ENCODE measurements at regions not wholly inside any gene's neighbourhood (a gene's known extent, or its start where the extent isn't known, plus 50 kb on each side); places are given as distances from the start of the nearest gene placed in this dataset.
A peak's percentile ranks its signal among the peaks of the same experiment; 100 is the strongest.
"Not testable (repeated sequence)": the region's sequence is repeated elsewhere in the genome, so short reads cannot be mapped to it uniquely, and the experiment has no call there.

DNA sequence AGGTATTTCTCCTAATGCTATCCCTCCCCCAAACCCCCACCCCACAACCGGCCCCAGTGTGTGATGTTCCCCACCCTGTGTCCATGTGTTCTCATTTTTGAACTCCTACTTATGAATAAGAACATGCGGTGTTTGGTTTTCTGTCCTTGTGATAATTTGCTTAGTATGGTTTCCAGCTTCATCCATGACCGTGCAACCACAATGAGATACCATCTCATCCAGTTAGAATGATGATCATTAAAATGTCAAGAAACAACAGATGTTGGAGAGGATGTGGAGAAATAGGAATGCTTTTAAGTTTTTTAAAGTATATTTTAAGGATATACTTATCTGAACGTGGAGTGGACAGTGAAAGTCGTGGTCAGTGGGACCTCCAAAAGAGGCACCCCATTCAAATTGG lies 745.0 kb upstream of the AMELY start:
- peak; percentile 46 to 57 for DNase-seq (ENCODE audit: low read depth in 2 of 2)

DNA sequence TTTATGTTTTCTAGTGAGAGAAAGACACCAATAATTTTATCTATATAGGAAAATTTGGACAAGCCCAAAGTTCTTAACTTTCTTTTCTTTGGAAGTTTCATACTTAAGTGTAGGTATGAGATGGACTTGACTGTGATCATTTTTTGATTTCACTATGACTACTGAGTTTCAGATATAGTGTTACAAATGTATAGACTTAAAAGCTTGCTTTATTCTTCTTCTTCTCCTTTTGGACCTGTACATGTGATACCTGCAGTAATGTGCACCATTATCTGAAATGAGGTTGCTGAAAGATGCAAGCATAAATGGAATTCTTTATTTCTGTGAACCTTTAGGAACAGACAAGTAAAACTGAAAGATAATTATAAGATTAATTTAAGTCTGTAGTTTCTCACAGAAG lies 743.4 kb upstream of the AMELY start:
- no peak for DNase-seq (ENCODE audit: low read depth in 2 of 2)

DNA sequence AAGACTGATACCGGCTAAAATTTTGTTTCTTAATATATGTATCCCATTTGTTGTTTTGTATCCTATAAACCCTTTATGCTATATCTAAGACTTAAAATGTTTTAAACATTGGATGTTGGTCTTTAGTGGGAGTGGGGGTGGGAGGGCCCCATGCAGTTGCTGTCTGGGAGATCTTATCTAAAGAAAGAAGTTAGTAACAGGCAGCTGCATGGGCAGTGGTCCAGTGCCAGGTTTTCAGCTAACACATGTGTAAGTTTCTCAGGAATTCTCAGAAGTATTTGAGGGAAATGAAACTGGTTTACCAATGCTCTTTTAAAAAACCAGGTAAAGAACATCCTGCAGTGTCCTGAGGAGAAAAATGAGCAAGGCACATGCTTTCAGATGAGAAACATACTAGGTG lies 738.3 kb upstream of the AMELY start:
- DNase-seq (ENCODE audit: low read depth in 2 of 2): not testable (repeated sequence)
